ENCODE measurements at regions not wholly inside any gene's neighbourhood (a gene's known extent, or its start where the extent isn't known, plus 50 kb on each side); places are given as distances from the start of the nearest gene placed in this dataset.

DNA sequence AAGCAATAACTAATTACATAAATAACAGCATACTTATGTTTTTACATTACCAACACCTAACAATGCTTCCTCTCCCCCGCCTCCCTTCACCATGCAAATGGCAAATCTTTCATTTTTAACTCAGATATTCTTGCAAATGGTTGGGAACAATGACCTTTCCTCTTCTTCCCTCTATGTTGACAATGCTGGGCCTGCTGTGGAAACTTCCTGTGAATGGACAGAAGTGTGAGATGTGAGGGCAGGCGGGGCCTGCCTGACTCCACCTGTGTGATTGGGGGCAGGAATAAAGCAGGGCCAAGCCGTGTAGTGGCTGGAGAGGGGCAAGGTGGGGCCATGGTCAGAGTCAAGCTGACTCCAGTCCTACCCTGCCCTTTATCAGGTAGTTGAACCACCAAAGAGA lies 289.6 kb downstream of the RPS6KC1 start:
- CTCF ChIA-PET, result no interaction called here
- no peak overlapping the region for H3K27ac ChIP-seq (ENCODE audit: low read length)
- in situ Hi-C loops (cut with HindIII; ENCODE audit: low pct_unique_long_range_greater_than_20kb, low sequenced_read_pairs) (no loop called here), intact Hi-C loops (cut with micrococcal nuclease; ENCODE audit: unreplicated experiment) (no loop called here)
- TF ChIP-seq TCF7L2 (IDR thresholded peaks at IDR 0.05; ENCODE audit: low read depth, low read length) (no peak), POLR2AphosphoS5 (IDR thresholded peaks at IDR 0.05; ENCODE audit: low read depth, low read length) (no peak), SIN3A (IDR thresholded peaks at IDR 0.05; ENCODE audit: borderline replicate concordance, insufficient read depth, low read depth, low read length) (no peak)
- TF ChIP-seq, protein P1, sequence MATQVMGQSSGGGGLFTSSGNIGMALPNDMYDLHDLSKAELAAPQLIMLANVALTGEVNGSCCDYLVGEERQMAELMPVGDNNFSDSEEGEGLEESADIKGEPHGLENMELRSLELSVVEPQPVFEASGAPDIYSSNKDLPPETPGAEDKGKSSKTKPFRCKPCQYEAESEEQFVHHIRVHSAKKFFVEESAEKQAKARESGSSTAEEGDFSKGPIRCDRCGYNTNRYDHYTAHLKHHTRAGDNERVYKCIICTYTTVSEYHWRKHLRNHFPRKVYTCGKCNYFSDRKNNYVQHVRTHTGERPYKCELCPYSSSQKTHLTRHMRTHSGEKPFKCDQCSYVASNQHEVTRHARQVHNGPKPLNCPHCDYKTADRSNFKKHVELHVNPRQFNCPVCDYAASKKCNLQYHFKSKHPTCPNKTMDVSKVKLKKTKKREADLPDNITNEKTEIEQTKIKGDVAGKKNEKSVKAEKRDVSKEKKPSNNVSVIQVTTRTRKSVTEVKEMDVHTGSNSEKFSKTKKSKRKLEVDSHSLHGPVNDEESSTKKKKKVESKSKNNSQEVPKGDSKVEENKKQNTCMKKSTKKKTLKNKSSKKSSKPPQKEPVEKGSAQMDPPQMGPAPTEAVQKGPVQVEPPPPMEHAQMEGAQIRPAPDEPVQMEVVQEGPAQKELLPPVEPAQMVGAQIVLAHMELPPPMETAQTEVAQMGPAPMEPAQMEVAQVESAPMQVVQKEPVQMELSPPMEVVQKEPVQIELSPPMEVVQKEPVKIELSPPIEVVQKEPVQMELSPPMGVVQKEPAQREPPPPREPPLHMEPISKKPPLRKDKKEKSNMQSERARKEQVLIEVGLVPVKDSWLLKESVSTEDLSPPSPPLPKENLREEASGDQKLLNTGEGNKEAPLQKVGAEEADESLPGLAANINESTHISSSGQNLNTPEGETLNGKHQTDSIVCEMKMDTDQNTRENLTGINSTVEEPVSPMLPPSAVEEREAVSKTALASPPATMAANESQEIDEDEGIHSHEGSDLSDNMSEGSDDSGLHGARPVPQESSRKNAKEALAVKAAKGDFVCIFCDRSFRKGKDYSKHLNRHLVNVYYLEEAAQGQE (IDR thresholded peaks at IDR 0.05; ENCODE audit: insufficient read depth in 1 of 2, low read depth in 2 of 2, low read length in 1 of 2), result no peak
- TF ChIP-seq, protein P2, sequence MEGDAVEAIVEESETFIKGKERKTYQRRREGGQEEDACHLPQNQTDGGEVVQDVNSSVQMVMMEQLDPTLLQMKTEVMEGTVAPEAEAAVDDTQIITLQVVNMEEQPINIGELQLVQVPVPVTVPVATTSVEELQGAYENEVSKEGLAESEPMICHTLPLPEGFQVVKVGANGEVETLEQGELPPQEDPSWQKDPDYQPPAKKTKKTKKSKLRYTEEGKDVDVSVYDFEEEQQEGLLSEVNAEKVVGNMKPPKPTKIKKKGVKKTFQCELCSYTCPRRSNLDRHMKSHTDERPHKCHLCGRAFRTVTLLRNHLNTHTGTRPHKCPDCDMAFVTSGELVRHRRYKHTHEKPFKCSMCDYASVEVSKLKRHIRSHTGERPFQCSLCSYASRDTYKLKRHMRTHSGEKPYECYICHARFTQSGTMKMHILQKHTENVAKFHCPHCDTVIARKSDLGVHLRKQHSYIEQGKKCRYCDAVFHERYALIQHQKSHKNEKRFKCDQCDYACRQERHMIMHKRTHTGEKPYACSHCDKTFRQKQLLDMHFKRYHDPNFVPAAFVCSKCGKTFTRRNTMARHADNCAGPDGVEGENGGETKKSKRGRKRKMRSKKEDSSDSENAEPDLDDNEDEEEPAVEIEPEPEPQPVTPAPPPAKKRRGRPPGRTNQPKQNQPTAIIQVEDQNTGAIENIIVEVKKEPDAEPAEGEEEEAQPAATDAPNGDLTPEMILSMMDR (IDR thresholded peaks at IDR 0.05), result no peak
- no peaks in the 10 kb centered on the region for H3K9me3 ChIP-seq (ENCODE audit: control insufficient read depth, insufficient read depth, low read depth, low read length)
- no peak overlapping the region for H3K4me3 ChIP-seq (ENCODE audit: low read depth in 2 of 2, low read length in 2 of 2)
- DNase-seq (ENCODE audit: low read depth, low spot score) (no peak), ATAC-seq (no peak)
- no peaks in the 10 kb centered on the region for H3K4me1 ChIP-seq (ENCODE audit: control insufficient read depth, insufficient read depth, low read length)
- no peaks in the 10 kb centered on the region for H3K36me3 ChIP-seq (ENCODE audit: control insufficient read depth, insufficient read depth, low read length)
- H3K27me3 ChIP-seq (ENCODE audit: control insufficient read depth, insufficient read depth, low read length), result no peaks in the 10 kb centered on the region
- POLR2A ChIA-PET, result no interaction called here
- BruUV-seq (replicated peaks), result no TSS peak

DNA sequence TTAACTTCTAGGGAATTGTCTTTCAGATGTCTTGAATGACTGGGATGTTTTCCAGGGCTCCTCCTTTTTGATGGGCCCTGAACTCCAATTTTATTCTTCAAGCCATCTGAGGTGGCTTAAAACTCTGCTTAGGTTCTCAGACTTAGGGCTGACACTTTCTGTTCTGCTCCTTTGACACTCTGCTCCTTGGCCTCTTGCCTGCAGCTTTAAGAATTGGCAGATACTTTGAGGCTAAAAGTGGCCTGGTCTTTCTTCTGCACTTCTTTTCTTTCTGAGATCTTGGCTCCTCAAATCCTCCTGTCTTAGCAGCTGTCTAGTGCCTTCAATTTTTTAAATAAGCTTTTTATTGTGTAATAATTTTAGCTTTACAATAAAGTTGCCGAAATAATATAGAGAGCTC lies 294.6 kb downstream of the RPS6KC1 start:
- Histone ChIP-seq H3K27ac (ENCODE audit: low read length) (no peak overlapping the region), H3K27me3 (ENCODE audit: control insufficient read depth, insufficient read depth, low read length) (no peaks in the 10 kb centered on the region), H3K4me1 (ENCODE audit: control insufficient read depth, insufficient read depth, low read length) (no peaks in the 10 kb centered on the region), H3K4me3 (ENCODE audit: low read depth in 2 of 2, low read length in 2 of 2) (no peak overlapping the region), H3K36me3 (ENCODE audit: control insufficient read depth, insufficient read depth, low read length) (no peaks in the 10 kb centered on the region), H3K9me3 (ENCODE audit: control insufficient read depth, insufficient read depth, low read depth, low read length) (no peaks in the 10 kb centered on the region)
- BruUV-seq (replicated peaks), result no TSS peak
- TF ChIP-seq, protein P2 (IDR thresholded peaks at IDR 0.05), result no peak
- TF ChIP-seq, protein P1 (IDR thresholded peaks at IDR 0.05; ENCODE audit: insufficient read depth in 1 of 2, low read depth in 2 of 2, low read length in 1 of 2), result no peak
- TF ChIP-seq TCF7L2 (IDR thresholded peaks at IDR 0.05; ENCODE audit: low read depth, low read length) (no peak), POLR2AphosphoS5 (IDR thresholded peaks at IDR 0.05; ENCODE audit: low read depth, low read length) (no peak), SIN3A (IDR thresholded peaks at IDR 0.05; ENCODE audit: borderline replicate concordance, insufficient read depth, low read depth, low read length) (no peak)
- POLR2A ChIA-PET, result no interaction called here
- ATAC-seq (no peak), DNase-seq (ENCODE audit: low read depth, low spot score) (no peak)
- intact Hi-C loops (cut with micrococcal nuclease; ENCODE audit: unreplicated experiment) (no loop called here), in situ Hi-C loops (cut with HindIII; ENCODE audit: low pct_unique_long_range_greater_than_20kb, low sequenced_read_pairs) (no loop called here)
- CTCF ChIA-PET, result no interaction called here

Data from Panc1 (cell line).